WERI-Rb-1 (cell line): ENCODE measurements at regions not wholly inside any gene's neighbourhood (a gene's known extent, or its start where the extent isn't known, plus 50 kb on each side); places are given as distances from the start of the nearest gene placed in this dataset.

ENCODE experiments used
- DNase-seq: peaks from one replicate; pipeline ENCODE4 v3.0.0-alpha.2; 2020
- H3K27ac ChIP-seq: fragments of 250-450 bp; sonication (Bioruptor Pico); 2 replicates; pipeline ENCODE4 v1.5.1; 2020; ENCODE audit warnings: mild to moderate bottlenecking, moderate library complexity
- H3K27me3 ChIP-seq: fragments of 250-450 bp; sonication (Bioruptor Pico); 2 replicates; pipeline ENCODE4 v1.5.1; 2021; ENCODE audit warnings: mild to moderate bottlenecking, low read depth, moderate library complexity; ENCODE audit not compliant: insufficient read depth, severe bottlenecking
- H3K36me3 ChIP-seq: fragments of 250-450 bp; sonication (Bioruptor Pico); 2 replicates; pipeline ENCODE4 v1.5.1; 2020; ENCODE audit warnings: mild to moderate bottlenecking, moderate library complexity
- H3K4me3 ChIP-seq: 2 replicates; pipeline ENCODE4 v1.5.1; 2011; ENCODE audit warnings: low read depth, mild to moderate bottlenecking, control low read depth, low read length
- H3K9me3 ChIP-seq: fragments of 250-450 bp; sonication (Bioruptor Pico); 2 replicates; pipeline ENCODE4 v1.5.1; 2021; ENCODE audit warnings: mild to moderate bottlenecking, moderate library complexity; ENCODE audit not compliant: severe bottlenecking
- TF ChIP-seq, protein P1 (sequence below): IDR thresholded peaks from 2 replicates; pipeline ENCODE4 v1.5.1; 2011; ENCODE audit warnings: low read depth, mild to moderate bottlenecking, control low read depth, inconsistent platforms, low read length

DNA sequence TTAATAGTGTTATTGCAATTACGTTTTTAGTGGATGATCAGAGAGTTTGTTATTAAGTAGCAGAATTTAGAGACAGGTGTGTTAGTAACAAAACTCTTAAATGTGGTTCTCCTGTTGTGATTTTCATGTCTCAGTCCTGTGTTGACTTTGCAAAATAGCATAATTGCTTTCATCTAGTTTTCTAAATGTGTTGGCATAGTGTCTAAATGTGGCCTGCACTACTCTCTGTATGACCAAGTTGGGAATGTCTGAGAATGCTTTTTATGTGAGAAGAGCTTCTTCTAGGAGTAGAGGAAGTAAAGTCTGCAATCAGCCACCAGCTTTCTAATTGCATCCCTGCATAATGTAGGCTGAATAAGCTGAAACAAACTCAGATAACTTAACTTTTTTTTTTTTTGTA, 158.6 kb upstream of the FAT1 start:
- no peak for DNase-seq
- Histone ChIP-seq H3K36me3 (no peaks in the 10 kb centered on the region), H3K9me3 (no peaks in the 10 kb centered on the region), H3K27me3 (peaks cover 57% of the 10 kb centered on the region), H3K27ac (no peak overlapping the region), H3K4me3 (no peak overlapping the region)
- TF ChIP-seq, protein P1, sequence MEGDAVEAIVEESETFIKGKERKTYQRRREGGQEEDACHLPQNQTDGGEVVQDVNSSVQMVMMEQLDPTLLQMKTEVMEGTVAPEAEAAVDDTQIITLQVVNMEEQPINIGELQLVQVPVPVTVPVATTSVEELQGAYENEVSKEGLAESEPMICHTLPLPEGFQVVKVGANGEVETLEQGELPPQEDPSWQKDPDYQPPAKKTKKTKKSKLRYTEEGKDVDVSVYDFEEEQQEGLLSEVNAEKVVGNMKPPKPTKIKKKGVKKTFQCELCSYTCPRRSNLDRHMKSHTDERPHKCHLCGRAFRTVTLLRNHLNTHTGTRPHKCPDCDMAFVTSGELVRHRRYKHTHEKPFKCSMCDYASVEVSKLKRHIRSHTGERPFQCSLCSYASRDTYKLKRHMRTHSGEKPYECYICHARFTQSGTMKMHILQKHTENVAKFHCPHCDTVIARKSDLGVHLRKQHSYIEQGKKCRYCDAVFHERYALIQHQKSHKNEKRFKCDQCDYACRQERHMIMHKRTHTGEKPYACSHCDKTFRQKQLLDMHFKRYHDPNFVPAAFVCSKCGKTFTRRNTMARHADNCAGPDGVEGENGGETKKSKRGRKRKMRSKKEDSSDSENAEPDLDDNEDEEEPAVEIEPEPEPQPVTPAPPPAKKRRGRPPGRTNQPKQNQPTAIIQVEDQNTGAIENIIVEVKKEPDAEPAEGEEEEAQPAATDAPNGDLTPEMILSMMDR: no peak

GRCh38 chr4:186885289-186885688, 161.6 kb upstream of the FAT1 start:
- TF ChIP-seq, protein P1: no peak
- no peak for DNase-seq
- Histone ChIP-seq H3K27ac (no peak overlapping the region), H3K36me3 (no peaks in the 10 kb centered on the region), H3K4me3 (no peak overlapping the region), H3K27me3 (peaks cover 71% of the 10 kb centered on the region), H3K9me3 (peaks cover 19% of the 10 kb centered on the region)

- Histone ChIP-seq H3K27me3 (peaks cover 84% of the 10 kb centered on the region), H3K4me3 (no peak overlapping the region), H3K36me3 (no peaks in the 10 kb centered on the region), H3K27ac (no peak overlapping the region), H3K9me3 (peaks cover 22% of the 10 kb centered on the region)
- no peak for DNase-seq
- TF ChIP-seq, protein P1: no peak
Measured at GRCh38 chr4:186886759-186887158, 163.1 kb upstream of the FAT1 start.

GRCh38 chr4:186887291-186887700, 163.6 kb upstream of the FAT1 start:
- no peak for DNase-seq
- no peak overlapping the region for H3K27ac ChIP-seq
- TF ChIP-seq, protein P1: no peak

DNA sequence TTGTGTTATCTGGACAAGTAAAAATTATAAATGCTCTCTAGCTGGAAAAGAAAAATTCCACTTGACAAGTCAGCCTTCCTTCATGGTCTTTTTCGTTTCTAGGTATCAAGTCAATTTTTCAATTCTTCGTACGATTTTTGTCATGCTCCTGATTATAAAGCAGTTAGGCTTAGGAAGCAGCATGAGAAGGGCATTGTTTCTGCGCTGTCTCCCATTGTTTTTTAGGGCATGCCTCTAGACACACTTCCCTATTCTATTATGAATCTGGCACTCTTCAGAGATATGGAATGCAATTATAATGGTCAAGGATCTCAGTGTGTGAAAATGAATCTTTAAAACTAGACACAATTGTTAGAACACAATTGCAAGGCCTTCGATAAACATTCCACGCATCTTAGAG, 164.1 kb upstream of the FAT1 start:
- no peaks in the 10 kb centered on the region for H3K36me3 ChIP-seq
- TF ChIP-seq, protein P1: no peak
- peaks cover 22% of the 10 kb centered on the region for H3K9me3 ChIP-seq
- H3K27ac ChIP-seq: no peak overlapping the region
- H3K27me3 ChIP-seq: peaks cover 84% of the 10 kb centered on the region
- H3K4me3 ChIP-seq: no peak overlapping the region
- DNase-seq: no peak

More at GRCh38 chr4:186887291-186887700, 163.6 kb upstream of the FAT1 start:
- Histone ChIP-seq H3K36me3 (no peaks in the 10 kb centered on the region), H3K9me3 (peaks cover 22% of the 10 kb centered on the region), H3K27me3 (peaks cover 83% of the 10 kb centered on the region), H3K4me3 (no peak overlapping the region)

- no peak for DNase-seq
- TF ChIP-seq, protein P1: no peak
Measured at GRCh38 chr4:186889876-186890643, 166.4 kb upstream of the FAT1 start.

More at GRCh38 chr4:186889876-186890643, 166.4 kb upstream of the FAT1 start:
- Histone ChIP-seq H3K36me3 (no peaks in the 10 kb centered on the region), H3K9me3 (peaks cover 22% of the 10 kb centered on the region), H3K4me3 (no peak overlapping the region), H3K27me3 (peaks cover 89% of the 10 kb centered on the region), H3K27ac (no peak overlapping the region)
